HFF-Myc (cell line): ENCODE measurements at regions not wholly inside any gene's neighbourhood (a gene's known extent, or its start where the extent isn't known, plus 50 kb on each side); places are given as distances from the start of the nearest gene placed in this dataset.

ENCODE experiments used
- DNase-seq: peaks from one replicate; pipeline ENCODE4 v3.0.0-alpha.2; 2011; ENCODE audit warnings: low read depth; ENCODE audit errors: extremely low read depth
- H3K4me3 ChIP-seq: replicated peaks from 2 replicates; pipeline ENCODE4 v1.5.1; 2011; ENCODE audit warnings: low read depth, mild to moderate bottlenecking, control low read depth, low read length
- TF ChIP-seq, protein P1 (sequence below): IDR thresholded peaks from 2 replicates; pipeline ENCODE4 v1.5.1; 2012; ENCODE audit warnings: mild to moderate bottlenecking, low read depth, low read length, control low read depth; ENCODE audit errors: missing control alignments

GRCh38 chr4:19707876-19708275 lies 543.8 kb upstream of the SLIT2 start:
- TF ChIP-seq, protein P1, sequence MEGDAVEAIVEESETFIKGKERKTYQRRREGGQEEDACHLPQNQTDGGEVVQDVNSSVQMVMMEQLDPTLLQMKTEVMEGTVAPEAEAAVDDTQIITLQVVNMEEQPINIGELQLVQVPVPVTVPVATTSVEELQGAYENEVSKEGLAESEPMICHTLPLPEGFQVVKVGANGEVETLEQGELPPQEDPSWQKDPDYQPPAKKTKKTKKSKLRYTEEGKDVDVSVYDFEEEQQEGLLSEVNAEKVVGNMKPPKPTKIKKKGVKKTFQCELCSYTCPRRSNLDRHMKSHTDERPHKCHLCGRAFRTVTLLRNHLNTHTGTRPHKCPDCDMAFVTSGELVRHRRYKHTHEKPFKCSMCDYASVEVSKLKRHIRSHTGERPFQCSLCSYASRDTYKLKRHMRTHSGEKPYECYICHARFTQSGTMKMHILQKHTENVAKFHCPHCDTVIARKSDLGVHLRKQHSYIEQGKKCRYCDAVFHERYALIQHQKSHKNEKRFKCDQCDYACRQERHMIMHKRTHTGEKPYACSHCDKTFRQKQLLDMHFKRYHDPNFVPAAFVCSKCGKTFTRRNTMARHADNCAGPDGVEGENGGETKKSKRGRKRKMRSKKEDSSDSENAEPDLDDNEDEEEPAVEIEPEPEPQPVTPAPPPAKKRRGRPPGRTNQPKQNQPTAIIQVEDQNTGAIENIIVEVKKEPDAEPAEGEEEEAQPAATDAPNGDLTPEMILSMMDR = no peak
- no peak for DNase-seq
- H3K4me3 ChIP-seq = no peak overlapping the region

- no peak overlapping the region for H3K4me3 ChIP-seq
- no peak for DNase-seq
- TF ChIP-seq, protein P1 = no peak
Observed at GRCh38 chr4:19703391-19703790, 548.3 kb upstream of the SLIT2 start.

DNA sequence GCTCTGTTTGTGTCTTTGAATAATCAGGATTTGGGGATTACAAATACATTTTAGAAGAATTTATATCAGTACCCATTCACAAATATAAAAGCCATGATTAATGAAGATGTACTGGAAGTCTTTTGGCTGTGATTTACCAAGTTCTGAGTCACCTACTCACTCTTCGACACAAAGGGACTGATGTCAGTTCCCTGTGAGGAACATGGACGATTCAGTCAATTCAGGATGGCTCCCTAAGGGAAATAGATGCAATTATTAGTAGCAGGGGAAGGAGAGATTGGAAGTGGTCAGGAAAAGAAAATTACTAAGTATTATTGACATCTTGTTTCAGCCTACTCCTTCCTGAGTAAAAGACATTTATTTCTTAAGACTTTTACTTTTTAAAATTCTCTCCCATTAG lies 550.7 kb upstream of the SLIT2 start:
- TF ChIP-seq, protein P1 = no peak
- no peak overlapping the region for H3K4me3 ChIP-seq
- DNase-seq = no peak

- no peak for DNase-seq
- H3K4me3 ChIP-seq = no peak overlapping the region
- TF ChIP-seq, protein P1 = no peak
Observed at GRCh38 chr4:19698961-19699360, 552.7 kb upstream of the SLIT2 start.

GRCh38 chr4:19694812-19695211 lies 556.9 kb upstream of the SLIT2 start:
- DNase-seq = no peak
- TF ChIP-seq, protein P1 = no peak
- no peak overlapping the region for H3K4me3 ChIP-seq

DNA sequence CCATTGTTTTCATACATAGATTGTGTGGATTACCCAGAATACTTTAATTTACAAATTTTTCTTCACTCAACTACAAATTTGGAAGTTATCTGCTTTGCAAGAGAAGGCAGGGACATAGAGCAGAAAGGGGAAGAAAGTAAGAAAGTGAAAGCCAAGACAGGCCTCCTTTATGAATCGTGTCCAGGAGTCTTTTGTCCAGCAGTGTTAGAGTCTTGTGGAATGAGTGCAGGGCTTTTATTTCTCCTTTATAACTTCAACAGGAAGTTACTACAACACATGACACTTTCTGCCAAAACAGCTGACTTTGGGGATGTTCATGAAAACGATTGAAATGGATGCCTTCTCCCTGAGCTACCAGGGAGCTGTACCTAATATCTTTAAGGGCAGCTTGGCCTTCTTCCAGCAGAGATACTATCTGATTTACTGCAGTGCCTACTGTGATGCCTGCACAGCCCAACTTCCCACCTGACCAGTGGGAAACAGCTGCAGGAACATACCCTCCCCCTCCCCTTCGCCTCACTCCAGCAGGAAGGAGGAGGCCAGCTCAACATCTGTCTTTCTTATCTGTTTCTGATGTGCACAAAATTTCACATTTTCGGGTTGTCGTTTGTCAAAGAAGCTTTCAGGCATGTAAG lies 557.7 kb upstream of the SLIT2 start:
- no peak for DNase-seq
- no peak overlapping the region for H3K4me3 ChIP-seq

More for the DNA sequence above, 557.7 kb upstream of the SLIT2 start:
- TF ChIP-seq, protein P1 = no peak
